ENCODE measurements at regions not wholly inside any gene's neighbourhood (a gene's known extent, or its start where the extent isn't known, plus 50 kb on each side); places are given as distances from the start of the nearest gene placed in this dataset.

- TF ChIP-seq, protein P1, sequence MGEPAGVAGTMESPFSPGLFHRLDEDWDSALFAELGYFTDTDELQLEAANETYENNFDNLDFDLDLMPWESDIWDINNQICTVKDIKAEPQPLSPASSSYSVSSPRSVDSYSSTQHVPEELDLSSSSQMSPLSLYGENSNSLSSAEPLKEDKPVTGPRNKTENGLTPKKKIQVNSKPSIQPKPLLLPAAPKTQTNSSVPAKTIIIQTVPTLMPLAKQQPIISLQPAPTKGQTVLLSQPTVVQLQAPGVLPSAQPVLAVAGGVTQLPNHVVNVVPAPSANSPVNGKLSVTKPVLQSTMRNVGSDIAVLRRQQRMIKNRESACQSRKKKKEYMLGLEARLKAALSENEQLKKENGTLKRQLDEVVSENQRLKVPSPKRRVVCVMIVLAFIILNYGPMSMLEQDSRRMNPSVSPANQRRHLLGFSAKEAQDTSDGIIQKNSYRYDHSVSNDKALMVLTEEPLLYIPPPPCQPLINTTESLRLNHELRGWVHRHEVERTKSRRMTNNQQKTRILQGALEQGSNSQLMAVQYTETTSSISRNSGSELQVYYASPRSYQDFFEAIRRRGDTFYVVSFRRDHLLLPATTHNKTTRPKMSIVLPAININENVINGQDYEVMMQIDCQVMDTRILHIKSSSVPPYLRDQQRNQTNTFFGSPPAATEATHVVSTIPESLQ (CRISPR knock-in tag; IDR thresholded peaks at IDR 0.05) = no peak
- TF ChIP-seq ZNF416 (CRISPR knock-in tag; IDR thresholded peaks at IDR 0.05) = no peak
- TF ChIP-seq RORB (CRISPR knock-in tag; IDR thresholded peaks at IDR 0.05) = no peak
- TF ChIP-seq, protein P2, sequence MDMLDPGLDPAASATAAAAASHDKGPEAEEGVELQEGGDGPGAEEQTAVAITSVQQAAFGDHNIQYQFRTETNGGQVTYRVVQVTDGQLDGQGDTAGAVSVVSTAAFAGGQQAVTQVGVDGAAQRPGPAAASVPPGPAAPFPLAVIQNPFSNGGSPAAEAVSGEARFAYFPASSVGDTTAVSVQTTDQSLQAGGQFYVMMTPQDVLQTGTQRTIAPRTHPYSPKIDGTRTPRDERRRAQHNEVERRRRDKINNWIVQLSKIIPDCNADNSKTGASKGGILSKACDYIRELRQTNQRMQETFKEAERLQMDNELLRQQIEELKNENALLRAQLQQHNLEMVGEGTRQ (CRISPR knock-in tag; IDR thresholded peaks at IDR 0.05) = no peak
- TF ChIP-seq HMGA2 (CRISPR knock-in tag; IDR thresholded peaks at IDR 0.05) = no peak
Observed at GRCh38 chr15:96582473-96582872, 252.0 kb downstream of the NR2F2 start (continued).

GRCh38 chr15:96583671-96584070 lies 253.2 kb downstream of the NR2F2 start:
- ChIA-PET POLR2A (no interaction called here), CTCF (no interaction called here)
- H3K27ac Mint-ChIP-seq = no peak overlapping the region
- no peaks in the 10 kb centered on the region for H3K9me3 Mint-ChIP-seq
- TF ChIP-seq ARID4B (CRISPR knock-in tag; IDR thresholded peaks at IDR 0.05; ENCODE audit: borderline replicate concordance) (no peak), RELA (CRISPR knock-in tag; IDR thresholded peaks at IDR 0.05; ENCODE audit: borderline replicate concordance) (no peak), FOXP1 (CRISPR knock-in tag; IDR thresholded peaks at IDR 0.05; ENCODE audit: borderline replicate concordance) (no peak), GRHL2 (CRISPR knock-in tag; IDR thresholded peaks at IDR 0.05; ENCODE audit: insufficient replicate concordance, severe bottlenecking) (no peak), TCF7 (CRISPR knock-in tag; IDR thresholded peaks at IDR 0.05; ENCODE audit: low read depth) (no peak), ZNF138 (CRISPR knock-in tag; conservative IDR thresholded peaks at IDR 0.05) (no peak), OVOL2 (CRISPR knock-in tag; IDR thresholded peaks at IDR 0.05; ENCODE audit: borderline replicate concordance) (no peak), NR2C2 (CRISPR knock-in tag; IDR thresholded peaks at IDR 0.05) (no peak), E2F5 (CRISPR knock-in tag; IDR thresholded peaks at IDR 0.05) (no peak), PREB (CRISPR knock-in tag; IDR thresholded peaks at IDR 0.05; ENCODE audit: borderline replicate concordance) (no peak), MLX (CRISPR knock-in tag; IDR thresholded peaks at IDR 0.05) (no peak), IRF1 (CRISPR knock-in tag; IDR thresholded peaks at IDR 0.05) (no peak)
- DNase-seq (ENCODE audit: low spot score) = no peak
- no peaks in the 10 kb centered on the region for H3K36me3 Mint-ChIP-seq
- ATAC-seq = no peak
- H3K27me3 Mint-ChIP-seq (ENCODE audit: low read depth) = no peaks in the 10 kb centered on the region
- H3K4me1 Mint-ChIP-seq = peaks cover 48% of the 10 kb centered on the region
- H3K4me3 Mint-ChIP-seq = no peak overlapping the region

Data from WTC11 (cell line).